Osteoblast (primary cell): ENCODE measurements at regions not wholly inside any gene's neighbourhood (a gene's known extent, or its start where the extent isn't known, plus 50 kb on each side); places are given as distances from the start of the nearest gene placed in this dataset.

Experiments
- DNase-seq: peaks from one replicate; pipeline ENCODE4 v3.0.0; 2011; ENCODE audit warnings: low spot score, mixed read lengths; ENCODE audit not compliant: insufficient read length; ENCODE audit errors: missing footprints
- H2AFZ ChIP-seq: 2 replicates; pipeline ENCODE4 v1.6.0; 2011; ENCODE audit warnings: mild to moderate bottlenecking, low read length
- H3K27ac ChIP-seq: 2 replicates; pipeline ENCODE4 v1.5.1; 2011; ENCODE audit warnings: mild to moderate bottlenecking, low read depth, low read length, moderate library complexity
- H3K27me3 ChIP-seq: 2 replicates; pipeline ENCODE4 v1.6.0; 2012; ENCODE audit warnings: mild to moderate bottlenecking, control low read depth, inconsistent platforms, low read length, moderate library complexity; ENCODE audit not compliant: insufficient read depth
- H3K36me3 ChIP-seq: 2 replicates; pipeline ENCODE4 v1.5.1; 2011; ENCODE audit warnings: mild to moderate bottlenecking, low read length, control low read depth, moderate library complexity; ENCODE audit not compliant: insufficient read depth
- H3K4me1 ChIP-seq: 2 replicates; pipeline ENCODE4 v1.5.1; 2011; ENCODE audit warnings: mild to moderate bottlenecking, low read length, control low read depth, moderate library complexity; ENCODE audit not compliant: insufficient read depth
- H3K4me2 ChIP-seq: 2 replicates; pipeline ENCODE4 v1.6.0; 2011; ENCODE audit warnings: mild to moderate bottlenecking, low read length; ENCODE audit not compliant: insufficient read depth
- H3K4me3 ChIP-seq: fragments of 200-600 bp; sonication (generic); 3 replicates; pipeline ENCODE4 v1.5.1; 2012; ENCODE audit warnings: mild to moderate bottlenecking, low read length, inconsistent platforms; ENCODE audit not compliant: insufficient read depth
- H3K79me2 ChIP-seq: 2 replicates; pipeline ENCODE4 v1.6.0; 2012; ENCODE audit warnings: mild to moderate bottlenecking, low read length, control low read depth, inconsistent platforms; ENCODE audit not compliant: insufficient read depth
- H3K9me3 ChIP-seq: 2 replicates; pipeline ENCODE4 v1.5.1; 2011; ENCODE audit warnings: low read depth, low read length, control low read depth
- H4K20me1 ChIP-seq: 2 replicates; pipeline ENCODE4 v1.6.0; 2012; ENCODE audit warnings: mild to moderate bottlenecking, low read length, control low read depth; ENCODE audit not compliant: insufficient read depth
- CTCF ChIP-seq: IDR thresholded peaks from 2 replicates; pipeline ENCODE4 v1.5.1; 2011; ENCODE audit warnings: mild to moderate bottlenecking, low read depth, low read length, moderate library complexity; ENCODE audit errors: extremely low read depth

- no peak overlapping the region for H3K4me3 ChIP-seq
- no peak overlapping the region for H3K27ac ChIP-seq
- H2AFZ ChIP-seq = no peak overlapping the region
- no peak for TF ChIP-seq CTCF
- no peaks in the 10 kb centered on the region for H3K27me3 ChIP-seq
- H3K4me2 ChIP-seq = no peak overlapping the region
- no peaks in the 10 kb centered on the region for H3K36me3 ChIP-seq
- no peaks in the 10 kb centered on the region for H3K79me2 ChIP-seq
- no peaks in the 10 kb centered on the region for H3K9me3 ChIP-seq
- no peaks in the 10 kb centered on the region for H3K4me1 ChIP-seq
- no peaks in the 10 kb centered on the region for H4K20me1 ChIP-seq
- DNase-seq = no peak
These were observed 84.5 kb downstream of the TMEM18 start for GRCh38 chr2:592737-593136.

GRCh38 chr2:590214-591175, 86.7 kb downstream of the TMEM18 start:
- no peak overlapping the region for H2AFZ ChIP-seq
- no peaks in the 10 kb centered on the region for H3K36me3 ChIP-seq
- no peak overlapping the region for H3K4me2 ChIP-seq
- no peaks in the 10 kb centered on the region for H3K9me3 ChIP-seq
- no peak for TF ChIP-seq CTCF
- H3K4me1 ChIP-seq = no peaks in the 10 kb centered on the region
- H3K4me3 ChIP-seq = no peak overlapping the region
- no peaks in the 10 kb centered on the region for H3K79me2 ChIP-seq
- H3K27ac ChIP-seq = no peak overlapping the region
- no peaks in the 10 kb centered on the region for H4K20me1 ChIP-seq
- no peak for DNase-seq
- H3K27me3 ChIP-seq = no peaks in the 10 kb centered on the region

GRCh38 chr2:589281-590130, 87.7 kb downstream of the TMEM18 start:
- no peak for TF ChIP-seq CTCF
- no peak overlapping the region for H2AFZ ChIP-seq
- no peak for DNase-seq
- no peak overlapping the region for H3K27ac ChIP-seq
- no peaks in the 10 kb centered on the region for H4K20me1 ChIP-seq
- no peaks in the 10 kb centered on the region for H3K79me2 ChIP-seq
- no peak overlapping the region for H3K4me3 ChIP-seq
- H3K27me3 ChIP-seq = no peaks in the 10 kb centered on the region
- no peaks in the 10 kb centered on the region for H3K4me1 ChIP-seq
- H3K36me3 ChIP-seq = no peaks in the 10 kb centered on the region
- H3K4me2 ChIP-seq = no peak overlapping the region
- H3K9me3 ChIP-seq = no peaks in the 10 kb centered on the region
